Motor neuron (in vitro differentiated cells): ENCODE measurements at regions not wholly inside any gene's neighbourhood (a gene's known extent, or its start where the extent isn't known, plus 50 kb on each side); places are given as distances from the start of the nearest gene placed in this dataset.

Experiments
- ATAC-seq, 8 experiments: fragments of 200-7000 bp; cut with Tn5 transposase; replicated peaks in 6 of 8; 2 replicates each; pipeline ENCODE4 v1.8.0; 2021; ENCODE audit warnings: mild to moderate bottlenecking in 8 of 8, moderate library complexity in 8 of 8
- H3K27ac ChIP-seq, 2 donors: fragments of 250-450 bp; sonication (Bioruptor Pico); 2 replicates each; pipeline ENCODE4 v1.9.0; 2021; ENCODE audit warnings: antibody characterized with exemption in 2 of 2, mild to moderate bottlenecking in 2 of 2, moderate library complexity in 1 of 2
- H3K4me1 ChIP-seq, 2 donors: fragments of 250-450 bp; sonication (Bioruptor Pico); replicated peaks in 1 of 2; 2 replicates each; pipeline ENCODE4 v1.6.1; 2021; ENCODE audit warnings: antibody characterized with exemption in 2 of 2, mild to moderate bottlenecking in 2 of 2, moderate library complexity in 1 of 2
- H3K4me3 ChIP-seq, 5 donors: fragments of 250-450 bp; sonication (Bioruptor Pico); 2 replicates each; pipeline ENCODE4 v1.9.0; 2021; ENCODE audit warnings: antibody characterized with exemption in 5 of 5, mild to moderate bottlenecking in 5 of 5, moderate library complexity in 4 of 5
- WGBS, 10 experiments: fragments of 450-650 bp; shearing (Covaris generic); methylation state at CpG; one replicate each; pipeline ENCODE4 v1.0.0; 2022; 5-methylcytosine and 5-hydroxymethylcytosine counted together
- in situ Hi-C, 9 experiments: fragments of 400-800 bp; cut with MboI; loops; one replicate each; pipeline ENCODE4 v1.15.0; 2021; ENCODE audit warnings: low sequenced_read_pairs in 9 of 9, low pct_unique_long_range_greater_than_20kb in 2 of 9; ENCODE audit not compliant: unreplicated experiment in 9 of 9

- in situ Hi-C loops, result no loop called here
- ATAC-seq, result no peak
- no peak overlapping the region for H3K4me3 ChIP-seq
- peaks cover 20 to 32% of the 10 kb centered on the region in 2 donors for H3K4me1 ChIP-seq
- WGBS, 10 experiments, result 10 to 100% (median 81%) methylated on average over 1 to 6 of the region's 6 CpGs
- H3K27ac ChIP-seq, result no peak overlapping the region
These were observed 308.7 kb downstream of the TTLL7 start for GRCh38 chr1:83689921-83690868.

DNA sequence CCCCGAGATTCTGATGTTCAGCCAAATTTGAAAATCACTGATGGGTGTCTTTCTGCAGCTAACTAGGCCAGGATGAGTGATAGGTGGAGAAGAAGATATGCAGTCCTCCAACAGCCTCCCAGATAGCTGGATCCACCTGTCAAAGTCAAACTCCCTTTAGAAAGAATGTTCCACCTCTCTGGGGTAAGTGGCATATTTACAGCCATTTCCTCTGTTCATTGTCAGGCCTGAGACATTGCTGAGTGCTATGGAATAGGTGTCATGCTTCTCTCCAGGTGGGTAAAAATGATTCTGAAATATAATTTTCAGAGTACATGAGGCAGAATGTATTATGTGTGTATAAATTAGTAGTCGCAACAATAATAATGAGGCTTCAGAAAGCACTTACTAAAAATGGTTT, 316.8 kb downstream of the TTLL7 start:
- no peak overlapping the region for H3K27ac ChIP-seq
- H3K4me1 ChIP-seq, result no peaks in the 10 kb centered on the region
- ATAC-seq, result no peak
- no peak overlapping the region for H3K4me3 ChIP-seq
- in situ Hi-C loops, result no loop called here
- WGBS, 10 experiments, result 0 to 93% (median 80%) methylated on average over 1 to 2 of the region's 2 CpGs; no CpG with 5 or more reads in 1 of the 10 experiments

DNA sequence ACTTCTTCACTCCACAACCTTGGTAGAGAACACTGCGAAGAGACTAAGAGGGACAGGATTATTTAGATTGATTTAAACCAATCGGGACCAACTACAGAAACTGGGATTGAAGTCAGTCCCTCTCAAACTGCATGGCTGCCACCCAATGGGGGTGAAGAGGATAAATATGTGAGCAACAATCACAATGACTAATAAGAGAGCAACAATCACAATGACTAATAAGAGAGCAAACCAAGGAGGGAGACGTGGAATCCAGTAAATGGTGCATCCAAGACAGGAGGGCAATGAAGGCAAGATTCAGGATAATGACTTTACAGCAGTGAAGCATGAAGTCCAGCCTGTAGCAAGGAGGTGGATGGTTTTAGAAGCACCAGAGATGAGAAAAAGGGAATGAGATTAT, 322.8 kb downstream of the TTLL7 start:
- 0 to 100% (median 94%) methylated on average over 1 to 3 of the region's 3 CpGs; no CpG with 5 or more reads in 1 of the 10 experiments for WGBS, 10 experiments
- in situ Hi-C loops, result no loop called here
- no peak for ATAC-seq

DNA sequence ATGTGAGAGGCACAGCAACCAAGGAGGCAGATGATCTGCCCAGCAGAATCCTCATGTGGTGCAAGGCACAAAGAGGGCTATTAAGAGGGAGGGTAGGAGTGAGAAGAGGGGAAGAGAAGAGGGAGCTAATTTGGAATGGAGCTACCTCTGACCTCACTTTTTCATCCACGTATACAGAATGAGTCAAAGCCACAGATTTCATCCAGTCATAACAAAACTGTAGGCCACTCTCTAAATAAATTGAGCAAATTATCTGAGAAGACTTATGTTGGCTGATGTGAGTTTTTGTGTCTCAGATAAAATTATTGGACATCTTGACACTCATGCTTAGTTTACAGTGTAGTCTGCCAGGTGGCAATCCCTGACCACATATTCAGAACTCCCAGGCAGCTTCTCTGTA, 325.6 kb downstream of the TTLL7 start:
- Histone ChIP-seq H3K4me3 (no peak overlapping the region), H3K4me1 (no peaks in the 10 kb centered on the region), H3K27ac (no peak overlapping the region)
- 0 to 100% (median 100%) methylated on average over 1 of the region's 1 CpG; no CpG with 5 or more reads in 5 of the 10 experiments for WGBS, 10 experiments
- ATAC-seq, result no peak
- in situ Hi-C loops, result no loop called here

More for the DNA sequence above, 322.8 kb downstream of the TTLL7 start:
- no peak overlapping the region for H3K27ac ChIP-seq
- no peak overlapping the region for H3K4me3 ChIP-seq
- H3K4me1 ChIP-seq, result no peaks in the 10 kb centered on the region

- Histone ChIP-seq H3K27ac (no peak overlapping the region), H3K4me3 (no peak overlapping the region), H3K4me1 (no peaks in the 10 kb centered on the region)
- in situ Hi-C loops, result no loop called here
- ATAC-seq, result no peak
These were observed 327.3 kb downstream of the TTLL7 start for GRCh38 chr1:83671586-83671985.

DNA sequence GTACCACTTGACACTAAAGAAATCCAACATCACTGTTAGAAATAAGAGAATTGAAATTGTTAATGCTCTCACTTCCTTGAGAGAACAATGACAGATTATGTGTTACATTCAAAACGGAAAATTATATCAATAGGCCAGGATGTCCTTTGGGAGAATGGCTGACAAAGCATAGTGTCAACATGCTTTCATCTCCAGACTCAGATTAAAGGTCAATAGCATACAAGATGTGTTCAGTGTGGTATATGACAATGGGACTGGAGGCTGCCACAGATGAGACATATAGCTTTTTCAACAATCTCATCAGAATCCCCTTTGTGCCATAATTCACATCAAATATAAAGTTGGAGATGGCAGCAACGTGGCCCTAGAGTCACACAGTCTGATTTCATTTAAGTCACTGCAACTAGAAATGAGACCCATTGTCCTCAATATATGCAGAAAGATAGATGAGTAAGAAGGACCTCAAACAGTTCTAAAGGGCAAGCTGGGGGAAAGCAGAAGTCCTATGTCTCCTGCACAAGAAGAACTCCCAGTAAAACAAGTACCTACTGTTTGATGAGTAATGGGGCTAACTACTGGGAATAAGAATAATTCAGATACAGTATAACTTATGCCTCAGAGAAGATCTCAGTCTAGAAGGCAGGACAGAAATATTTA, 327.9 kb downstream of the TTLL7 start:
- ATAC-seq, result peak in 4 of 8 experiments; percentile 10 to 82 (median 76)
- Histone ChIP-seq H3K4me3 (no peak overlapping the region), H3K27ac (no peak overlapping the region), H3K4me1 (peaks cover 0 to 2% of the 10 kb centered on the region in 2 donors)
- in situ Hi-C loops, result no loop called here
- WGBS, 10 experiments, result 10 to 100% (median 33%) methylated on average over 1 to 2 of the region's 2 CpGs; no CpG with 5 or more reads in 1 of the 10 experiments

- WGBS, 10 experiments, result 0 to 100% (median 72%) methylated on average over 1 to 5 of the region's 5 CpGs; no CpG with 5 or more reads in 1 of the 10 experiments
- ATAC-seq, result no peak
- in situ Hi-C loops, result loop anchor here in 1 of 9 experiments (25.0 kb wide), 1 partner anchor 95 kb away; no protein-coding TSS in a partner anchor
These were observed 357.0 kb downstream of the TTLL7 start for GRCh38 chr1:83641796-83642443.

DNA sequence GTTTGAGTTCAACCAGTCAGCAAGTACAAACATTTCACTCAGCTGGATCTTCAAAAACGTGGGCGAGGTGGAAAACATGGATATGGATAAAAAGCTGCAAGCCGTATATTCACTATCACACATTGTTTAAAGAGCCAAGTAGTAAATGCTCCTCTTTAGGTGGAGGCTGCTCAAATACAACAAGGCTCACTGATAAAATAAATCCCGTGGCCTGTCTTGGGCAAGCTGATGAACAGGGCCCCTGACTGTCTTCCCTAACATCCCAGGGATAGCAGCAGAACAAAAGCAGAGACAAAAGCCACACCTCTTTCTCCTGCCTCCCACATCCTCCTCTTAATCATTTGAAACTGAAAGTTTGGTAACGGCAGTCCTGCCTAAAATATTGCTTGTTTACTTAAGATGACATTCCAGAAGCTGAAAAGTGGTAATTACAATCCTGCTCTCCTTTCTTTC, 357.7 kb downstream of the TTLL7 start:
- Histone ChIP-seq H3K4me1 (peaks cover 7 to 9% of the 10 kb centered on the region in 2 donors), H3K4me3 (no peak overlapping the region), H3K27ac (no peak overlapping the region)
- WGBS, 10 experiments, result 0 to 46% (median 18%) methylated on average over 3 to 5 of the region's 5 CpGs; no CpG with 5 or more reads in 1 of the 10 experiments
- peak in 5 of 8 experiments; percentile 44 to 75 (median 59) for ATAC-seq
- in situ Hi-C loops, result loop anchor here in 1 of 9 experiments (25.0 kb wide), 1 partner anchor 96 kb away; no protein-coding TSS in a partner anchor

More at GRCh38 chr1:83641796-83642443, 357.0 kb downstream of the TTLL7 start:
- Histone ChIP-seq H3K4me3 (no peak overlapping the region), H3K4me1 (peaks cover 7 to 9% of the 10 kb centered on the region in 2 donors), H3K27ac (no peak overlapping the region)

GRCh38 chr1:83639785-83640184, 359.1 kb downstream of the TTLL7 start:
- ATAC-seq, result no peak
- peaks cover 7 to 9% of the 10 kb centered on the region in 2 donors for H3K4me1 ChIP-seq
- no peak overlapping the region for H3K4me3 ChIP-seq
- in situ Hi-C loops, result loop anchor here in 1 of 9 experiments (25.0 kb wide), 1 partner anchor 98 kb away; no protein-coding TSS in a partner anchor
- H3K27ac ChIP-seq, result no peak overlapping the region
- 0 to 87% (median 42%) methylated on average over 1 to 3 of the region's 3 CpGs; no CpG with 5 or more reads in 1 of the 10 experiments for WGBS, 10 experiments

- Histone ChIP-seq H3K4me3 (no peak overlapping the region), H3K27ac (no peak overlapping the region), H3K4me1 (peaks cover 7 to 9% of the 10 kb centered on the region in 2 donors)
- no peak for ATAC-seq
- in situ Hi-C loops, result loop anchor here in 1 of 9 experiments (25.0 kb wide), 1 partner anchor 100 kb away; no protein-coding TSS in a partner anchor
These were observed 361.3 kb downstream of the TTLL7 start for GRCh38 chr1:83637586-83637985.

DNA sequence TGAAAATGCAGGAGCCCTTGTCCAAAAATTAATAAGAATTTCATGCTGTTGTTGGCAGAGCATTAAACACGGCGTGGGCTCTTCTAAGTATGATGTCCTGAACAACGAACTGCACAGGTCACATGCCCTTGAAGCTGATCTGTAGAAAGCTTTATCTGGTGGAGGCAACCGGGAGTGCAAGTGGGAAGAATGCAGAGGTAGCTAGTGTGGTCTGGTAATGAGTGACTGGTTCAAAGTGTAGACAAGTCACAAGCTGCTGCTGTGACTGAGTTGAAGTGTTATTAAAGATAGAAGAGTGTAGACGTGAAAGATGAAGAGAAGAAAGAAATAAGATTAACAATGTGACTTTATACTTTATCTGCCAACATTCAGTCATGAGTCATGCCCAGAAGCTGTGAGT, 361.9 kb downstream of the TTLL7 start:
- no peak for ATAC-seq
- in situ Hi-C loops, result loop anchor here in 1 of 9 experiments (25.0 kb wide), 1 partner anchor 100 kb away; no protein-coding TSS in a partner anchor
- peaks cover 7 to 9% of the 10 kb centered on the region in 2 donors for H3K4me1 ChIP-seq
- no peak overlapping the region for H3K27ac ChIP-seq
- H3K4me3 ChIP-seq, result no peak overlapping the region
- WGBS, 10 experiments, result 0 to 91% (median 50%) methylated on average over 1 to 5 of the region's 5 CpGs

DNA sequence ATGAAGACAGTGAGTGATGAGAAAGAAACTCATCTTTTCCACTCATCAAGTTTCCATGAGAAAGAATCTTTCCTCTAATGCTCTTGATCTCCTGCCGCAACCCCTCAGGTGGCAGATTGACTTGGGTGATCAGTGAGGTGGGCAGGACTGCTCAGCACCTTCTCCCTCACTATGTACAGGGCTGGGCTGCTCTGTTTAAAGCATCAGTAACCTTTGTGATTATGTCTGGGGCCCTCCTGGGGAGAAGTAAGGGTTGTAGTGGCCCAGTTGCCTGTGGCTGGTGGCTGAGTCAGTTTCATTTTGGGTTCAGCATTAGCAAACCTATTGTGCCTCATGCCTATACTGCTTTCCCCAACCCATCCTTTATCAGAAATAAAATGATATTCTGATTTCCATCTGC, 366.0 kb downstream of the TTLL7 start:
- no peak overlapping the region for H3K4me3 ChIP-seq
- WGBS, 10 experiments, result 83 to 100% (median 86%) methylated on average over 1 of the region's 1 CpG; no CpG with 5 or more reads in 7 of the 10 experiments
- H3K4me1 ChIP-seq, result no peaks in the 10 kb centered on the region
- in situ Hi-C loops, result loop anchor here in 1 of 9 experiments (25.0 kb wide), 1 partner anchor 104 kb away; no protein-coding TSS in a partner anchor
- ATAC-seq, result no peak
- no peak overlapping the region for H3K27ac ChIP-seq
